ENCODE measurements at regions not wholly inside any gene's neighbourhood (a gene's known extent, or its start where the extent isn't known, plus 50 kb on each side); places are given as distances from the start of the nearest gene placed in this dataset.

DNA sequence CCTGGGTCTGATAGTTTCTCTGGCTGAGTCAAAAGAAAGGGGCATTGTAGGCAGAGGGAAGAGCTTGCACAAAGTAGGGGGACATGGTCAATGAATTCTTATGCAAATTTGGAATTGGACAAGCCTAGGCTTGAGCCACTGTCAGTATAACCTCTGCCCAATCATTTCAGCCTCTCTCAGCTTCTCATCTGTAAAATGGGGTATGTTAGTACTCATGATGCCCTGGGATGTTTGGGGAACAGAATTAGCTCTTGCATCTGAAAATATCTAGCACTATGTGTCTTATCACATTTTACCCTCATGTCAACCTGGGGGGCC is 148.6 kb downstream of the DHX35 start:
- Histone ChIP-seq H3K9me3 (ENCODE audit: insufficient read depth, low read depth) (no peaks in the 10 kb centered on the region), H3K79me2 (ENCODE audit: low read depth) (no peaks in the 10 kb centered on the region), H3K4me1 (replicated peaks; ENCODE audit: insufficient read depth) (peaks cover 19% of the 10 kb centered on the region), H3F3A (ENCODE audit: insufficient read depth, low read depth) (no peaks in the 10 kb centered on the region; the same call in 1 of the 2 replicates), H3K4me3 (no peak overlapping the region), H3K27ac (no peak overlapping the region), H2AFZ (no peak overlapping the region), H3K4me2 (no peak overlapping the region), H4K20me1 (ENCODE audit: insufficient read depth) (no peaks in the 10 kb centered on the region), H3K9me2 (ENCODE audit: insufficient read depth) (no peaks in the 10 kb centered on the region), H3K27me3 (ENCODE audit: insufficient read depth, low read depth) (peaks cover 18% of the 10 kb centered on the region), H3K36me3 (ENCODE audit: low read depth) (no peaks in the 10 kb centered on the region)
- DNase-seq: no peak
- no TSS peak for BruUV-seq (replicated peaks)
- CTCF ChIA-PET: interaction anchor here (1.3 kb wide), 1 partner anchor 1852 kb away, joined by 5 read pairs; no protein-coding TSS in a partner anchor
- intact Hi-C loops (cut with micrococcal nuclease; ENCODE audit: unreplicated experiment): loop anchor here (5.0 kb wide), 1 partner anchor 152 kb away; no protein-coding TSS in a partner anchor
- POLR2A ChIA-PET (ENCODE audit: unreplicated experiment): no interaction called here
- TF ChIP-seq, protein P1, sequence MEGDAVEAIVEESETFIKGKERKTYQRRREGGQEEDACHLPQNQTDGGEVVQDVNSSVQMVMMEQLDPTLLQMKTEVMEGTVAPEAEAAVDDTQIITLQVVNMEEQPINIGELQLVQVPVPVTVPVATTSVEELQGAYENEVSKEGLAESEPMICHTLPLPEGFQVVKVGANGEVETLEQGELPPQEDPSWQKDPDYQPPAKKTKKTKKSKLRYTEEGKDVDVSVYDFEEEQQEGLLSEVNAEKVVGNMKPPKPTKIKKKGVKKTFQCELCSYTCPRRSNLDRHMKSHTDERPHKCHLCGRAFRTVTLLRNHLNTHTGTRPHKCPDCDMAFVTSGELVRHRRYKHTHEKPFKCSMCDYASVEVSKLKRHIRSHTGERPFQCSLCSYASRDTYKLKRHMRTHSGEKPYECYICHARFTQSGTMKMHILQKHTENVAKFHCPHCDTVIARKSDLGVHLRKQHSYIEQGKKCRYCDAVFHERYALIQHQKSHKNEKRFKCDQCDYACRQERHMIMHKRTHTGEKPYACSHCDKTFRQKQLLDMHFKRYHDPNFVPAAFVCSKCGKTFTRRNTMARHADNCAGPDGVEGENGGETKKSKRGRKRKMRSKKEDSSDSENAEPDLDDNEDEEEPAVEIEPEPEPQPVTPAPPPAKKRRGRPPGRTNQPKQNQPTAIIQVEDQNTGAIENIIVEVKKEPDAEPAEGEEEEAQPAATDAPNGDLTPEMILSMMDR (conservative IDR thresholded peaks at IDR 0.05): no peak
- TF ChIP-seq EZH2 (IDR thresholded peaks at IDR 0.05; ENCODE audit: low read depth): no peak

DNA sequence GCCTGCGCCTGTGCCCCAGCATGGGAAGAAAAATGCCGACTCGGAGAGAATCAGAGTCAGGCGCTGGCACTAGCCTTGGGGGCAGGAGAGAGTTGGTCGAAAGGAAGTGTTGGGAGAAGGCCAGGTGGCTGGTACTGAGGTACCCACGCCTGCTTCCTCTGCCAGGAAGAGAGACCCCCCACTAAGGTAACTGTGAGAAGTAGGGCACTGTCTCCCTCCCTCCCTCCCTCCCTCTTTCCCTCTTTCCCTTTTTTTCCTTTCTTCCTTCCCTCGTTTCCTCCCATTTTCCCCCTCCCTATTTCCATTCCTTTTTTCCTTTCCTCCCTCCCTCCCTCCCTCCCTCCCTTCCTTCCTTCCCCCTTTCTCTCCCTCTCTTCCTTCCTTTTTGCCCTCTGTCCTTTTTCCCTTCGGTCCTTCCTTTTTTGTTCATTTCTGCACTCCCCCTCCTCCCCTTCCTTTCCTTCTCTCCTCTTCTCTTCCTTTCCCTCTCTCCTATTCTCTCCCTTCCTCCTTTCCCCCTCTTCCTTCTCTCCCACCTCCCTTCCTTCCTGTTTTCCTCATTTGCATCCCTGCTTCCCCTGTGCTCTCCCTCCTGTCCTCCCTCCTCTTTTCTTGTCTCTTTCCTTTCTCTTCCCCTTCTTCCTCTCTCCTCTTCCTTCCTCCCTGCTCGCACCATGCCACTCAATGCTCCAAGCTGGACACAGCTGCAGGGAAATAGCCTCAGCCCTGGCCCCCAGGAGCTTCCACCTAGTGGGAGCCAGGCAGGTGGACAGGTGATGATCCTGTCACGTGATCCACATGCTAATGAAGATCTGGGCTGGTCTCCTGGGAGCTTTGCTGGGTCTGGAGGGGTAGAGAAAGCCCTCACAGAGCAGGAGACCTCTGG is 148.0 kb downstream of the DHX35 start:
- H3K4me1 ChIP-seq (replicated peaks; ENCODE audit: insufficient read depth): peaks cover 19% of the 10 kb centered on the region
- POLR2A ChIA-PET (ENCODE audit: unreplicated experiment): no interaction called here

DNA sequence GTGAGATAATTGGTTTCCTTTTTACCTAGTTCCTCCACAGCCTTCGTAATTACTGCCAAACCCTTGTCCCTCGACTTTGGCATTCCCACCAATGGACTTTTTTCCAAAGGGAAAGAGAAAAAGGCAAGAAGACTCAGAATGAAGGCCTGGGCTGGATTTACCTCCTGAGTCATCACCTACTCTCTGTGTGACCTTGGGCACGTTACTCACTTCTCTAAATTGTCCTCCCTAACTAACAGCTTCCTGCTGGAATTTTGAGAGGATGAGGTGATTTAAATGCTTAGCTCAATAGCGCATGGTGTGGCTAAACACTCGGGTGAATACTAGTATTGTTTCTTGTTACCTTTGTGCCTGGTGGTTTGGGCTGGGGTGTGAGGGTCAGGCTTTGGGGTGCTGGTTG is 146.6 kb downstream of the DHX35 start:
- intact Hi-C loops (cut with micrococcal nuclease; ENCODE audit: unreplicated experiment): no loop called here
- H4K20me1 ChIP-seq (ENCODE audit: insufficient read depth): no peaks in the 10 kb centered on the region
- no peaks in the 10 kb centered on the region for H3K36me3 ChIP-seq (ENCODE audit: low read depth)
- BruUV-seq (replicated peaks): no TSS peak
- H3K4me3 ChIP-seq: no peak overlapping the region
- peaks cover 5% of the 10 kb centered on the region; the same call in 1 of the 2 replicates for H3K9me3 ChIP-seq (ENCODE audit: insufficient read depth, low read depth)
- peaks cover 19% of the 10 kb centered on the region for H3K4me1 ChIP-seq (replicated peaks; ENCODE audit: insufficient read depth)
- H3K4me2 ChIP-seq: no peak overlapping the region
- H3K27ac ChIP-seq: no peak overlapping the region
- H3K27me3 ChIP-seq (ENCODE audit: insufficient read depth, low read depth): peaks cover 14% of the 10 kb centered on the region
- no peaks in the 10 kb centered on the region for H3K79me2 ChIP-seq (ENCODE audit: low read depth)
- no peak overlapping the region for H2AFZ ChIP-seq
- TF ChIP-seq, protein P1 (conservative IDR thresholded peaks at IDR 0.05): no peak
- TF ChIP-seq EZH2 (IDR thresholded peaks at IDR 0.05; ENCODE audit: low read depth): no peak
- CTCF ChIA-PET: no interaction called here
- H3K9me2 ChIP-seq (ENCODE audit: insufficient read depth): no peaks in the 10 kb centered on the region
- DNase-seq: peak in 1 of 2 experiments; percentile 42
- no peaks in the 10 kb centered on the region; the same call in 1 of the 2 replicates for H3F3A ChIP-seq (ENCODE audit: insufficient read depth, low read depth)
- POLR2A ChIA-PET (ENCODE audit: unreplicated experiment): no interaction called here

More for the DNA sequence above, 148.0 kb downstream of the DHX35 start:
- Histone ChIP-seq H3K4me2 (no peak overlapping the region), H4K20me1 (ENCODE audit: insufficient read depth) (no peaks in the 10 kb centered on the region), H3F3A (ENCODE audit: insufficient read depth, low read depth) (no peaks in the 10 kb centered on the region; the same call in 1 of the 2 replicates), H2AFZ (no peak overlapping the region), H3K4me3 (no peak overlapping the region), H3K79me2 (ENCODE audit: low read depth) (no peaks in the 10 kb centered on the region), H3K36me3 (ENCODE audit: low read depth) (no peaks in the 10 kb centered on the region), H3K27ac (no peak overlapping the region), H3K9me3 (ENCODE audit: insufficient read depth, low read depth) (no peaks in the 10 kb centered on the region), H3K9me2 (ENCODE audit: insufficient read depth) (no peaks in the 10 kb centered on the region), H3K27me3 (ENCODE audit: insufficient read depth, low read depth) (peaks cover 18% of the 10 kb centered on the region)
- no TSS peak for BruUV-seq (replicated peaks)
- intact Hi-C loops (cut with micrococcal nuclease; ENCODE audit: unreplicated experiment): loop anchor here (5.0 kb wide), 1 partner anchor 152 kb away; no protein-coding TSS in a partner anchor
- TF ChIP-seq EZH2 (IDR thresholded peaks at IDR 0.05; ENCODE audit: low read depth): no peak
- TF ChIP-seq, protein P1 (conservative IDR thresholded peaks at IDR 0.05): no peak
- CTCF ChIA-PET: no interaction called here
- DNase-seq: no peak
